ENCODE measurements at regions not wholly inside any gene's neighbourhood (a gene's known extent, or its start where the extent isn't known, plus 50 kb on each side); places are given as distances from the start of the nearest gene placed in this dataset.

- DNase-seq: no peak
- TF ChIP-seq EZH2 (optimal IDR thresholded peaks at IDR 0.05; ENCODE audit: low read depth, low read length) (no peak), CTCF (IDR thresholded peaks at IDR 0.05; ENCODE audit: low read length) (no peak), EZH2phosphoT487 (IDR thresholded peaks at IDR 0.05; ENCODE audit: low read length) (no peak)
- Histone ChIP-seq H3K4me3 (ENCODE audit: low read length) (no peak overlapping the region), H3K27ac (ENCODE audit: low read length) (no peak overlapping the region), H3K4me1 (ENCODE audit: low read length) (no peaks in the 10 kb centered on the region), H3F3A (ENCODE audit: insufficient read depth, low read length) (no peaks in the 10 kb centered on the region), H4K20me1 (ENCODE audit: insufficient read depth, low read length) (no peaks in the 10 kb centered on the region), H3K36me3 (replicated peaks; ENCODE audit: insufficient read depth, low read length) (no peaks in the 10 kb centered on the region), H3K9me2 (replicated peaks; ENCODE audit: insufficient read depth, low read length) (no peaks in the 10 kb centered on the region), H3K9ac (ENCODE audit: low read length) (no peak overlapping the region), H3K79me2 (ENCODE audit: low read length) (no peaks in the 10 kb centered on the region), H3K9me3 (replicated peaks; ENCODE audit: insufficient read depth, low read length) (no peaks in the 10 kb centered on the region), H3K4me2 (ENCODE audit: low read depth, low read length) (no peak overlapping the region), H2AFZ (ENCODE audit: low read length) (no peak overlapping the region), H3K27me3 (replicated peaks; ENCODE audit: insufficient read depth, low read length) (no peaks in the 10 kb centered on the region)
Measured at GRCh38 chr13:76713280-76713679, 172.9 kb downstream of the KCTD12 start.

- Histone ChIP-seq H3K27ac (ENCODE audit: low read length) (no peak overlapping the region), H3F3A (ENCODE audit: insufficient read depth, low read length) (no peaks in the 10 kb centered on the region), H3K4me1 (ENCODE audit: low read length) (no peaks in the 10 kb centered on the region), H4K20me1 (ENCODE audit: insufficient read depth, low read length) (no peaks in the 10 kb centered on the region), H2AFZ (ENCODE audit: low read length) (no peak overlapping the region), H3K4me2 (ENCODE audit: low read depth, low read length) (no peak overlapping the region), H3K4me3 (ENCODE audit: low read length) (no peak overlapping the region), H3K36me3 (replicated peaks; ENCODE audit: insufficient read depth, low read length) (no peaks in the 10 kb centered on the region), H3K9me2 (replicated peaks; ENCODE audit: insufficient read depth, low read length) (no peaks in the 10 kb centered on the region), H3K27me3 (replicated peaks; ENCODE audit: insufficient read depth, low read length) (no peaks in the 10 kb centered on the region), H3K9me3 (replicated peaks; ENCODE audit: insufficient read depth, low read length) (no peaks in the 10 kb centered on the region), H3K9ac (ENCODE audit: low read length) (no peak overlapping the region), H3K79me2 (ENCODE audit: low read length) (no peaks in the 10 kb centered on the region)
- DNase-seq: no peak
- no peak for TF ChIP-seq CTCF (IDR thresholded peaks at IDR 0.05; ENCODE audit: low read length)
- no peak for TF ChIP-seq EZH2 (optimal IDR thresholded peaks at IDR 0.05; ENCODE audit: low read depth, low read length)
- TF ChIP-seq EZH2phosphoT487 (IDR thresholded peaks at IDR 0.05; ENCODE audit: low read length): no peak
Measured at GRCh38 chr13:76711550-76712182, 174.5 kb downstream of the KCTD12 start.

- H4K20me1 ChIP-seq (ENCODE audit: insufficient read depth, low read length): no peaks in the 10 kb centered on the region
- H3K27me3 ChIP-seq (replicated peaks; ENCODE audit: insufficient read depth, low read length): no peaks in the 10 kb centered on the region
- no peak overlapping the region for H2AFZ ChIP-seq (ENCODE audit: low read length)
- TF ChIP-seq EZH2phosphoT487 (IDR thresholded peaks at IDR 0.05; ENCODE audit: low read length) (no peak), CTCF (IDR thresholded peaks at IDR 0.05; ENCODE audit: low read length) (no peak), EZH2 (optimal IDR thresholded peaks at IDR 0.05; ENCODE audit: low read depth, low read length) (no peak)
- no peak overlapping the region for H3K4me3 ChIP-seq (ENCODE audit: low read length)
- H3K9me2 ChIP-seq (replicated peaks; ENCODE audit: insufficient read depth, low read length): no peaks in the 10 kb centered on the region
- H3K79me2 ChIP-seq (ENCODE audit: low read length): no peaks in the 10 kb centered on the region
- H3K36me3 ChIP-seq (replicated peaks; ENCODE audit: insufficient read depth, low read length): no peaks in the 10 kb centered on the region
- no peaks in the 10 kb centered on the region for H3K9me3 ChIP-seq (replicated peaks; ENCODE audit: insufficient read depth, low read length)
- no peak overlapping the region for H3K9ac ChIP-seq (ENCODE audit: low read length)
- no peak overlapping the region for H3K27ac ChIP-seq (ENCODE audit: low read length)
- no peak for DNase-seq
- no peaks in the 10 kb centered on the region for H3K4me1 ChIP-seq (ENCODE audit: low read length)
- no peak overlapping the region for H3K4me2 ChIP-seq (ENCODE audit: low read depth, low read length)
- H3F3A ChIP-seq (ENCODE audit: insufficient read depth, low read length): no peaks in the 10 kb centered on the region
Measured at GRCh38 chr13:76709851-76710250, 176.4 kb downstream of the KCTD12 start.

Data from MM.1S (cell line).